Embryonic facial prominence (tissue), 1 donor: ENCODE measurements at regions not wholly inside any gene's neighbourhood (a gene's known extent, or its start where the extent isn't known, plus 50 kb on each side); places are given as distances from the start of the nearest gene placed in this dataset.
"Not testable (repeated sequence)": the region's sequence is repeated elsewhere in the genome, so short reads cannot be mapped to it uniquely, and the experiment has no call there.

ENCODE experiments used
- DNase-seq: peaks from one replicate; pipeline ENCODE4 v3.0.0-alpha.2; 2016; ENCODE audit errors: extremely low spot score

DNA sequence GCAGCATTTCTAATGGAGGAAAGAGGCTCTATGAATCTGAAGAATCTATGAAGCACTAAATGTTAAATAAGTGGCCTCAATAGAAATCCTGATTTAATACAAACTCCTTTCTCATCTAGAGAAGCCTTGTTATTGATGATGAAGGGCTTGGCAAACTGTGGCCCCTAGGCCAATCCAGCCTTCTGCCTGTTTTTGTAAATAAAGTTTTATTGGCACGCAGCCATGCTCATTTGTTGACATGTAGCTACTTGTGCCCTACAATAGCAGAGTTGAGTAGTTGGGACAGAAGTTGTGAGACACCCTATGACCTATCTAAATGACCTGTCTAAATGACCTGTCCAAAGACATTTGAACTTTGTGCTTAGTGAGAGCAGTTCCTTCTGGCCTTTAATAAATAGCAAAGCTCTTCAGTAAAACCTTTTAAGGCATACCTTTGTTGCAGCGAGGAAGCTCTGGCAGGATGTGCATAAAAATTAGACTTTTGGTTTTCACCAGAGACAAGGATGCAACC, 484.4 kb upstream of the SPRED2 start:
- no peak for DNase-seq

DNA sequence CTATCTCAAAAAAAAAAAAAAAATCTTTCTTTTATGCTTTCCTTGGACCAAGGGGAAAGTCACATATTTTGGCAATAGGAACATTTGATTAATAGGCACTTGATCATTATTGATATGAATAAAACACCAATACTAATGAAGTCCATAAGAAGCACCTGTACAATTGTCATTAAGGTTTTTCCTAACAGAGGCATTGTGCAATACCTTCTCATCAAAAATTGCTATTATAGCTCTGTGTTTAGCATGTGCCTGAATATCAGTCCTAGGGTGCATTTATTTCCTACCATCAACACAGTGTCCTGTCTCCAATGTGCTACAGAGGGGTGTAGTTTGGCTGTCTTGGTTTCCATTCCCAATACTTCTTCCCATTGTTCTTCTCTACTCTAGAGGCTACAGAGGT, 483.8 kb upstream of the SPRED2 start:
- no peak for DNase-seq

DNA sequence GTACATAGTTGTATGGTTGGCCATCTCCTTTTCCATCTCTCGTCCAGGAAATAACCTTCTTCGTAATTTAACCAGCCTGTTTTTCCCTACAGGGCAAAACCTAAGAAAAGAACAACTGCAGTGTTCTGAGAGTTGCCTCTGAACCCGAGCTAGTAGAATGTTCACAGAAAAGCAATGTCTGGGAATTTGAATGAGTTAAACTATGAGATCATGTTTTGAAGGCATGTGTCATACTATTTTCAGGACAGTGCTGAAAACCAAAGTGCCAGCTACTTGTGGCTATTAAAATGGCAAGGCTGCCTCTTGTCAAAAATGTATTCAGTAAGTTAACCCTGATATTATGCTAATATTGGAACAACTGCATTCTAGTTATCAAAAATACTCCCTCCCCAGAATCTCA, 482.9 kb upstream of the SPRED2 start:
- no peak for DNase-seq

DNA sequence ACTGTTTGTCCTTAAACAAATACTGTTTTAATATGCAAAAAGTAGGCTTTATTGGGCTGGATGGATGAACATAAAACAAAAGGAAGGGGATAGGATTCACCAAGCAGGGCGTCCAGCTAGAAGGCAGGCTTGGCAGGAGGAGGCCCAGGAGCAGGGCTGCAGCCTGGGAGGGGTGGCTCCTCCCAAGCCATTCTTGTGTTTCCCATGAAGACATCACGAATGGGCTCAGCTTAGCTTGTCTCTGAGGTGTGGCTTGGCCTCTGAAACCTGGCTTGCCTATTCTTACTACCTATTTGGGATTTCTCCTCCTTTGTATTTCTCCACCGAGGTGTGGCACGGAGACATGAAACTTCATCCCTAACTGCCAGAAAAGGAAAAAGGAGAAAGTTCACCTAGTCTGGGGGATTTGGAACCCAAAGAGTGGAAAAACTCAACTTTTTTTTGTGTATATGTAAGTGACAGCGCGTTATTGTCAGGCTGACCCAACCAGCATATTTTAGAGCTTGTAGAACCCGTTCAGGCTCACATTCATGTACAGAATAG, 481.9 kb upstream of the SPRED2 start:
- DNase-seq, result no peak

DNA sequence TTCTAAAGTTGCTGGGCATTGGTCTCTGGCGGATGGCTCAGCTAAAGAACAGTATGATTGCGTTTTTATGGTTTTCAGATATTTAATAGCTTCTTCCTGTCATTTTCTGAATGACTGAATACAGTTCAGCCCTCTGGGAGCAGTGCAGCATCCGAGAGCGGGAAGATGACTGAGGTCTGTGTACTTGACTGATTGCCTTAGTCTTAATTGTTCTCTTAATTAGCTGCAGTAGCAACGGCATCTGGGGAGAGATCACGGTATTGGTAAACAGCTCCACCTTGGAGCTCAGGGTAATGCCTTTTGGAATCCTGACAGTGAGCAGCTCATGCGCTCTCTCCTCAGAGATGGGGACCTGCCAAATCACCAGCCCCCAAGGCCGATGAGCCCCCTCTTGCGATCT, 481.4 kb upstream of the SPRED2 start:
- no peak for DNase-seq

DNA sequence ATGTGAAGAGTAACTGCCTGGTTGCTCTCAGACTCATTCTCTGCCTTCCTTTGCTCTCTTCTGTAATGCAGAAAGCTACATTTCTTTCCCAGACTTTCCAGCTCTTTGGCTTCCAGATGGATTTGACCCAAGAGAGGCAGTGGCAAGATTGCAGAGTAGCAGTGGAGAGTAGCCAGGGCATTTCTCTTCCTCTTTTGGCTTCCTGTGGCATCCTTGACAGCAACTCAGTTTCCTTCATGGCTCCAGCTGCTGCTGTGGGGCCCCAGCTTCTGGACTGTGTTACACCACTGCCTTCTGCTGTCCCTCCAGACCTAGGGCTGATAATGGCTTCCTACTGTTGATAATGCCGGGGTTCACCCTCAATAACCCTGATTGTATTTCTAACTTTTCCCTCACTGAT, 469.4 kb upstream of the SPRED2 start:
- DNase-seq, result no peak

DNA sequence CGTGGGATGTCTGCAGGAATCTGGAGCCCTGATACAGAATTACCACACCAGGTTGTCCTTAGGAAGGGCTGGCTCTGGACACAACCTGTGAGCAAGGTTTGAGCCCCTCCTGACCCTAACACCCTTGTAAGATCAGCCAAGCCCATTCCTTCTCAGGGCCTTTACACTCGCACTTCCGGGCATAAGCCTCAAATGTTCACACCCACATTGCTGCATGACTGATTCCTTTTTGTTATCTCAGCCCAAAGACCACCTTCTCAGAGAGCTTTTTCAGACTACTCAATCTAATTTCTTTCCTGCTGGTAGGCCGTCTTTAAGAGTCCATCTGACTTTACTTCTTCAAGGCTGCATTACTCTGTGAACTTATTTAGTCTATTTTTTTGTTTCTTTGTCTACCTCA, 464.0 kb upstream of the SPRED2 start:
- no peak for DNase-seq

- DNase-seq, result not testable (repeated sequence)
Observed at GRCh38 chr2:65890131-65890530, 457.7 kb upstream of the SPRED2 start.

GRCh38 chr2:65885266-65885665, 452.9 kb upstream of the SPRED2 start:
- no peak for DNase-seq

DNA sequence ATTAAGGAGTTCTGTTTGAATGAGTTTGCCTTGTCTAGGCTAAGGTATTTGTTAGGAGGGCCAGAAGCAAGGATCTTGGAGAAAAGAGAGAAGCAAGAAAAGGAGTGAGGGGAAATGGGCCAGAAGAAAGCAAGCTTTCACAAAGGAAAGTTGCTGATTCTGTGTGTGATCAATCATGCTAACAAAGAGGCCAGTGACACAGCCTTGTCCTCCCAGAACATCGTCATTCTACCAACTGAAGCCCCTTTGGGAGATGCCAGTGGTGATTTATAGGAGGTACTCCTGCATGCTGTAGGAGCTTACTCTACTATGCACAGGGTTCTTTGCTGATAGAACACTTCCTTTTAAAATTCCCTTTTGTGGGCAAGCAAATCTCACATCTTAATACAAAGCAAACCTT, 449.2 kb upstream of the SPRED2 start:
- DNase-seq, result no peak

DNA sequence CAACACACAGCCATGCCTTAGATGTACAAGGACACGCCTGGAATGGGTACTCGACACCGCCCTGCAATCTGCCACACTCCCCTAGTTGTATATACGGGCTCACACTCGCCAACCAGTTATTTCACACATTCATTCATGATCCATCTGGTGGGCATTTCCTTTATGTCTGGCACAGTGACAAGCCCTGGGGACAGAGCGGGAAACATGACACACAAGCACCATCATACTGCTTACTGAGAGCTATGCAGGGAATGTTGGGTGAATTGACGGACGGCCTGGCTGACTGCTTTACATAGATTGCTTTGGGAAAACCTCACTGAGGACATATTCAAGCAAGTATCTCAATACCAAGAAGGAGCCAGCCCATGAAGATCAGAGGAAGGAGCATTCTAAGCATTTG, 448.0 kb upstream of the SPRED2 start:
- DNase-seq, result no peak

GRCh38 chr2:65878011-65878340, 445.6 kb upstream of the SPRED2 start:
- DNase-seq, result no peak

DNA sequence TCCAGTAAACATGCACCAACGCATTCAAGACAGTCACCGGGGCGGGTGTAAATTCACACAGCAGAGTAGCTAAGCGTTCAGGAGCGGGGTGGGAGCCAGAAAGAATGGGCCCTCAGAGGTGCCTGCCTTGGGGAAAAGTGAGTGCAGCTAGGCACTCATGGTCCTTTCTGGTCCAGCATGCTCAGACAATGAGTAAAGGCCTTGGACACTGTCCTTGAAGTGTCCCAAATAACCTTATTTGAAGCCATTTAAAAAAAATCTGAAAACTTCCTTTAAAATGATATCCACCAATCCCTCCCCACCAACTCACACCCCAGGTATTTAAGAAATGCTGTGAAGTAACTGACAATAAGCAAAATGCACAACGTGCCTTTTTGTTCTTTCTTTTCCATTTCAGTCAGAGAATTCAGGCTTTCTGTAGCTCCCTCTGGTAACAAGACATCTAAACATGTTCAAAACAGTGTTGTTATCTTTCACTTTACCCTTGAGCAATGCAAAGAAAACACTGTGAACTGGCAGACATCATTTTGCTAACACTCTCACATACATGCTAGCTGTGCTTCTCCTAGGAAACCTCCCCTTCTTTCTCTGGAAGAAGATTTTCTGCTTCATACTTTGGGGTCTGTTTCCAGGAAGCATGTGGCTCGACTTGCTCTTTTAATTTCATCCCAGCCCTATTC, 445.1 kb upstream of the SPRED2 start:
- DNase-seq, result no peak

- DNase-seq, result no peak
Observed at GRCh38 chr2:65876114-65876513, 443.7 kb upstream of the SPRED2 start.

DNA sequence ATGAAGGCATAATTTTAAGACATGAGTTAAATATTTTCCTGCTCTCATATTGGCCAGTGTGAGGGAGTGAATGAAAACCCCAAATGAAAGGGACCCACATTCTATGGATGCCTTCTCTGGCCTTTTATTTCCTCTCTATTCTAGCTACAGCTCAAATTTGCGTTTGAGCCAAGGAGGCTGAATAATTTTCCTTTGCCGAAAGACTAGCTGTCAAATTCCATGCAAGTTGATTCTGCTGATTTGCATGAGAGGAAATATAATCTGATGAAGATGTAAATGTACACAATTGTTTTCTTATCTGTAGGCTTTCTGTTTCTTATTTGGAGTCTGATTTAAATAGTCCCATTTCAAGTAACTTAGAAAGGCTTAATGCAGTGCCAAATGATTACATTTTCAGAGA, 438.4 kb upstream of the SPRED2 start:
- DNase-seq, result no peak

DNA sequence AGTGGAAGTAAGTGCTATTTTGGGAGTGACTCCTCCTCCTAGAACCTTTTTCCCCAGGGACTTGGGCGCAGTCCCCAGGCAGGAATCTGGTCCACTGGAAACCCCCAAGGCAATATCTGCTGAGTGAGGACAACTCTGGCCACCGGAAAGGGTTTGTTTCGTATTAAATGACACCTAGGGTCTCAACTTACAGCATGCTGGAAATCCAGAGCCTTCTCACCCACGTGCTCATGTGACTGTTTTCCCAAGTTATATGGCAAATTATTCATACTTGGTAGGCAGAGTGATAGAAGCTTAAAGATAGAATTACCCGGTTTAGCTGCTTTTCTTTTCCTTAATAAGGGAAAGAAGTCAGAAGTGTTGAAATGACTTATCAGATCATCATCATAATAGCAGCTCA, 436.9 kb upstream of the SPRED2 start:
- no peak for DNase-seq

DNA sequence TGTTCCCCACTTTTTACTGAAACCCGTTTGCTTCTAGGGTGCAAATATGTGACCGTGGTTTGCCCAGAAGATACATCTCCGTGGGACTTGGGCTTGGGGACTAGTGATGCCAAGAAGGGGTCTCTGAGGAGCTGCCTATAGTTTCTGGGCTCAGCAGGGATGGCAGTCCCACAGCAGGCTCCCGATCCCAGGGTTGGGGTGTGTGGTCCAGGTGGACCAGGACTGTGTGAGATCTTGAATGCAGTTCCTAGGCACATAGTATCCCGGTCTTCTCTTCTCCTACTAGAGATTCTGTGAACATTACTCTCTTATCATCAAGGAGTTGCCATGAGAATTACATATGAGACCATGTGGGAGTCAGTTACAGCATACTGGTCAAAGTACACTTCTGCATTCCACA, 435.8 kb upstream of the SPRED2 start:
- no peak for DNase-seq

DNA sequence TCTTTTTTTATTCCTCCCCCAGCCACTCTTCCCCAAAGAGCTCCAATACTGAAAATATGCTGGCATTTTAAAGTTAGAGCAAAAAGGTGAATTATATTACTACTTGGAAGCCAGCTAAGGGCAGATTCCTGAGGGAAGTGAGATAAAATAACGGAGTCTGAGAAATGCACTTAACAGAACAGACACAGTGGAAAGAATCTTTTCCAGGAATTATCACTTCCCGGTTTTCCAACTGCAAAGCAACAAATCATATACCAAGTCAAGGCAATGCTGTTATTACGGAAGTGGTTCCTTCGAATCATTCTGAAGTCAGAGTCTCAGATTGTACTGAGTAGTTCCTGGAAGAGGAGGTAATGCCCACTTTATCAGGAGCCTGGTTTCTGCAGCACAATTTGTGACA, 435.0 kb upstream of the SPRED2 start:
- DNase-seq, result no peak

DNA sequence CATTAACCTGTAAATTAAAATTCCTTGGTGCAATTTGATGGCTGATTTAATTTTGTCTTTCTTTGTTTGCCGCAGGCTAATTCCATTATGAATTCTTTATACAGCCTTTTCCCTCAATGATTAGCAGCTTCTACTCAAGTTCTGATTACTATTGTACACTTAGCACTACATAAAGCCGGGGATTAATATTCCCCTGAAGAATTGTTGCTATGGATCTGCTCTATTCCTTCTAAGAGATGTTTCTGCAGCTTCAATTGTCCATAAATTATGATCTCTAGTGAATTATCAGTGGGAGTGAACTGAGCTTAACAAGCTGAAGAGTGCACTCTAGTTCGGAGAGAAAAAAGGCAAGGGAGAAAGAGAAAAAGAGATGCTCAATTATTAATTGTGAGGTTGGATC, 433.7 kb upstream of the SPRED2 start:
- DNase-seq, result no peak

GRCh38 chr2:65864619-65865018, 432.2 kb upstream of the SPRED2 start:
- no peak for DNase-seq

DNA sequence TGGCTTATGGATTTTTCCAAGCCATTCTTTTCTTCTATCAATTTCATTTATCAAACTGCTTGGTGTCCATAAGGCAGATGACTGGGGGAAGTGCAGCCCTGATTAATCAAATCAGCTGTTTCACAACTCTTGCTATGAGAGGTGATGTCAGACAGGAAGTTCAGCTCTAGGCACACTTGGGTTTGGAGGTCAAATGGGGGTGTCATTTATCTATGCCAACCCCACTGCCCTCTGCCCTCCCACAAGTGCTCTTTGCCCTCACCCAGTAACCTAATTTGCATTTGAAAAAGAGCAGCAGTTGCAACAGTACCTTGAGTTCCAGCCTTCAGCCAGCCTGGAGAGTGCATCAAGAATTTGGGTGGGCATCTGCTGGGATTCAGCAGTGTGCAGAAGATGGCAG, 431.3 kb upstream of the SPRED2 start:
- DNase-seq, result no peak

DNA sequence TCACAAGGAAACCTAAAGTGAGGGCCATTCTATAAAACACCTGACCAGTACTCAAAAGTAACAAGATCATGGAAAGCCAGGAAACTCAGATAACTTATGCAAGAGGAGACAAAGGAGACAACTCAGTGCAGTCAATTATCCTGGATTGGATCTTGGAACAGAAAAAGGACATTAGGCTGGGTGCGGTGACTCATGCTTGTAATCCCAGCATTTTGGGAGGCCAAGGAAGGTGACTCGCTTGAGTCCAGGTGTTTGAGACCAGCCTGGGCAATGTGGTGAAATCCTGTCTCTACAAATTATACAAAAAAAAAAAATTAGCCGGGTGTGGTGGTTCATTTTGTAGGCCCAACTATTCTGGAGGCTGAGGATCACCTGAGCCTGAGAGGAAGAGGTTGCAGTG, 424.5 kb upstream of the SPRED2 start:
- no peak for DNase-seq

DNA sequence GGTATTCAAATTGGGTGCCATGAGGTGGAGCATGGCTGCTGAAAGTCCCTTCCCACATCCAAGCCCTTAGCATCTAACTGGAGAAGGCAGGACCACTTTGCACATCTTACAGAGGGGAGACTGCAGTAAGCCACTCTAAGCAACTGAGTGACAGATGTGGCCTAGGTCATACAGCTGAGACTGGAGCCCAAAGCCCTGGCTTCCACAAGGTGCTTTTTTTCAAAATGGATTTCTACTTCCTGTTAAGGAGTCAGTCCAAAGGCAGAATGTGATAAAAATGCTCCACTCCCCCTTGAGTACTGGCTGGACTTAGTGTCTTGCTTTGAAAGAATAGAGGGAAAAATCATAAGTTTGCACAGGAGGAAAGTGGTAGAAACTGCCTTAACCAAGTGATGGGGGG, 424.0 kb upstream of the SPRED2 start:
- DNase-seq, result no peak

DNA sequence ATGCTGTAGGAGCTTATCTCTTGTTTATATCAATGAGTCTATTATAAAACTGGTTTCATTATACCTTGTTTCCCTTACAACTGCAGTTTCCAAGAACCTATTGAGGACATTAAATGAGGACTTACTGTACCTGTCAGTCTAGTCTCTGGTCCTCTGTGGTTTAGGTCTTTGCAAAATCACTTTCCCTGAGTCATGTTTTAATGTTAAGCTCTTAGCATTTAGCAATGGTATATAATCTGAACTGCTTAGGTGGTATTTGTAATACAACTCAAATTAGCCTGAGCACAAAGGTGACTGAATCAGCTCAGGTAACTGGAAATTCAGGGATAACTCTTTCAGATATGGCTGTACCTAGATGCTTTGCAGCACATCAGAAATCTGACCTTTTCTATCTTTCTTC, 418.3 kb upstream of the SPRED2 start:
- no peak for DNase-seq
